ENCODE measurements at regions not wholly inside any gene's neighbourhood (a gene's known extent, or its start where the extent isn't known, plus 50 kb on each side); places are given as distances from the start of the nearest gene placed in this dataset.
"Not testable (repeated sequence)": the region's sequence is repeated elsewhere in the genome, so short reads cannot be mapped to it uniquely, and the experiment has no call there.

DNA sequence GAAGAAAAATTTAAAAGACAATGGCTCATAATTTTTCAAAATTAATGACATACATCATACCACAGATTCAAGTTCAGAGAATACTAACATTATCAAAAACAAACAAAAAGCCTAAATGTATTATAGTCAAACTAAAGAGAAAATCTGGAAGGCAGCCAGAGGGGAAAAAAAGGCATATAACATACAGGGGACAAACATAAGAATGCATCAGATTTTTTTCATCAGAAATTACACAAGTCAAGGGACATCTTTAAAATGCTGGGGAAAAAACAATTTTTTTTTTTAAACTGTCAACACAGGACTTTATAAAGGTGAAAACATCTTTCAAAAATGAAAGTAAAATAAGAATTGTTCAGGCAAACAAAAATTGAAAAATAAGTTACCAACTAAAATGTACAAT is 478.4 kb upstream of the PLXNA2 start:
- no peak overlapping the region for H3K4me3 ChIP-seq (ENCODE audit: low read length)
- no peak for TF ChIP-seq ZNF274 (IDR thresholded peaks at IDR 0.05; ENCODE audit: low read depth, low read length)

DNA sequence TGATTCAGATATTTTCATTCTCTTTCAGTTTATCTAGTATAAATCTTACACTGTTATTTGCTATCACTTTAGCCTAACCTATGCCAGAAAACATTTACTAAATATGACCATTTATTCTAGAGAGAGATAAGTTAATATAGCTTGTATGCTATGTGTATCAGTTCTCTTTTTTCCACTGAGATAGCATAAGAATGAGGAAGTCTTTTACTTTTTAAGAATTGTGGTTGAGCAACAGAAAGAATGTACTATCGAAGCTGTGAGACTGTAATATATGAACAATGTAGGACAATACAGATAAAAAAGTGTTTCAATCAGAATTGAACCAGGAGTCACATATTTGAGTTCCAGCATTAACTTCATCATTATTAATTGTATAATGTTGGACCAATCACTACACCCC is 479.9 kb upstream of the PLXNA2 start:
- no peak for TF ChIP-seq ZNF274 (IDR thresholded peaks at IDR 0.05; ENCODE audit: low read depth, low read length)

GRCh38 chr1:208728815-208729214 is 484.6 kb upstream of the PLXNA2 start:
- H3K4me3 ChIP-seq (ENCODE audit: low read length): no peak overlapping the region
- no peak for TF ChIP-seq ZNF274 (IDR thresholded peaks at IDR 0.05; ENCODE audit: low read depth, low read length)

More for the DNA sequence above, 479.9 kb upstream of the PLXNA2 start:
- no peak overlapping the region for H3K4me3 ChIP-seq (ENCODE audit: low read length)

GRCh38 chr1:208731981-208732821 is 488.0 kb upstream of the PLXNA2 start:
- no peak for TF ChIP-seq ZNF274 (IDR thresholded peaks at IDR 0.05; ENCODE audit: low read depth, low read length)
- H3K4me3 ChIP-seq (ENCODE audit: low read length): peak overlapping the region; percentile 25; the same call in 1 of the 2 replicates

DNA sequence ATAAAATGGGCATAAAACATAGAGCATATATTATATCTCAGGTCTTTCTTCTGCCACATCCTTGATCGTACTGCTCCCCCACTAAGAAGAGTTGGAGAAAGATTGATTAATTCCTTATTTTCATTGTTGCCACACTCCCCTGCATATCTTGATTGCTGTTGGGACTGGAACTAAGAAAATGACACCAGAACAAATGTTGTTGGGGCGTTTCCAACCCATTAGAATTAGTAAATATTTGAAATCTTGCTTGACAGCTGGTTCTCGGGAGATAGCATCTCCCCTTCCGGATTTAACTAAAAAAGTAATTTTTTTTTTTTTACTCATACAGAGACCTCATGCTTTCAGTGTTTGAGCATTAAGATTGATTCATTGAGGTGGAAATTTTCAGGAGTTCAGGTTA is 493.0 kb upstream of the PLXNA2 start:
- TF ChIP-seq ZNF274 (IDR thresholded peaks at IDR 0.05; ENCODE audit: low read depth, low read length): no peak

DNA sequence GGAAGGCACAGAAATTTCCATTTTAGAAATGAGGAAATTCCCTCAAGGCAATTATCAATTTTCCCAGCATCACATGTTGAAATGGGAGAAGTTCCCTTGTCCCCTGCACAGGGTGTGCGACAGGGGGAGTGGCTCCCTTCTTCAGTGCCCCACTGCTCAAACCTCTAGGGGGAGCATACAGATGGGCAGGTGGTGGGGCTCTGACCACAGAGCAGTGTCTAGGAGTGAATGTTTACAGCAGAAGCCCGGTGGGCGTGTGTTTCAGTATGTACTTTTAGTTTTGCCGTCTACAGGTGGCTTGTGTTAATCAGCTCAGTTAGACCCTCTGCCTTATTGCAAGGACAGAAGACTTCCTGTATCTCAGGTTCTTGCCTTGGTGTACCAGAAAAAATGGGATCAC is 493.7 kb upstream of the PLXNA2 start:
- no peak overlapping the region for H3K4me3 ChIP-seq (ENCODE audit: low read length)
- no peak for TF ChIP-seq ZNF274 (IDR thresholded peaks at IDR 0.05; ENCODE audit: low read depth, low read length)

More for the DNA sequence above, 493.0 kb upstream of the PLXNA2 start:
- no peak overlapping the region for H3K4me3 ChIP-seq (ENCODE audit: low read length)

DNA sequence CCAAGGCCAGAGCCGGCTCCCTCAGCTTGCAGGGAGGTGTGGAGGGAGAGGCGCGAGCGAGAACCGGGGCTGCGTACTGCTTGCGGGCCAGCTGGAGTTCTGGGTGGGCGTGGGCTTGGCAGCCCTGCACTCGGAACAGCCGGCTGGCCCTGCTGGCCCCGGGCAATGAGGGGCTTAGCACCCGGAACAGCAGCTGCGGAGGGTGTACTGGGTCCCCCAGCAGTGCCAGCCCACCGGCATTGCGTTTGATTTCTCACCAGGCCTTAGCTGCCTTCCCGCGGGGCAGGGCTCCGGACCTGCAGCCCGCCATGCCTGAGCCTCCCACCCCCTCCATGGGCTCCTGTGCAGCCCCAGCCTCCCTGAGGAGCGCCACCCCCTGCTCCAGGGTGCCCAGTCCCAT is 495.5 kb upstream of the PLXNA2 start:
- not testable (repeated sequence) for H3K4me3 ChIP-seq (ENCODE audit: low read length)

- TF ChIP-seq ZNF274 (IDR thresholded peaks at IDR 0.05; ENCODE audit: low read depth, low read length): no peak
- no peak overlapping the region for H3K4me3 ChIP-seq (ENCODE audit: low read length)
These were observed 497.1 kb upstream of the PLXNA2 start for GRCh38 chr1:208741296-208741695.

DNA sequence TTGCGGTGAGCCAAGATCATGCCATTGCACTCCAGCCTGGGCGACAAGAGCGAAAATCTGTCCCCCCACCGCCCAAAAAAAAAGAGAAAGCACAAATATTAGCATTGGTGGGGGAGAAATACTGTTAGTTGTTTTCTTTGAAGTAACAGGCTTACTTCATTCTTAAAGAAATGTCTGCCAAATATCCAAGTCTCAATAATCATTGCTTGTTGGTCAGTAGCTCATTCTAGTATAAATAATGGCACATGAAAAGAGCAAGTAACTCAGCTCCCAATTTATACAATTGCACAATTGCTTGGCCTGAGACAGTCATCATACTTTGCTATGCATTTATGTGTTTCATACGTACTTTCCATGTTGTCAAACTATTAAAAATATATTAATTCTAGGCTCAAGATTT is 499.2 kb upstream of the PLXNA2 start:
- no peak overlapping the region for H3K4me3 ChIP-seq (ENCODE audit: low read length)
- TF ChIP-seq ZNF274 (IDR thresholded peaks at IDR 0.05; ENCODE audit: low read depth, low read length): no peak

GRCh38 chr1:208747979-208748378 is 503.8 kb upstream of the PLXNA2 start:
- H3K4me3 ChIP-seq (ENCODE audit: low read length): no peak overlapping the region
- no peak for TF ChIP-seq ZNF274 (IDR thresholded peaks at IDR 0.05; ENCODE audit: low read depth, low read length)

DNA sequence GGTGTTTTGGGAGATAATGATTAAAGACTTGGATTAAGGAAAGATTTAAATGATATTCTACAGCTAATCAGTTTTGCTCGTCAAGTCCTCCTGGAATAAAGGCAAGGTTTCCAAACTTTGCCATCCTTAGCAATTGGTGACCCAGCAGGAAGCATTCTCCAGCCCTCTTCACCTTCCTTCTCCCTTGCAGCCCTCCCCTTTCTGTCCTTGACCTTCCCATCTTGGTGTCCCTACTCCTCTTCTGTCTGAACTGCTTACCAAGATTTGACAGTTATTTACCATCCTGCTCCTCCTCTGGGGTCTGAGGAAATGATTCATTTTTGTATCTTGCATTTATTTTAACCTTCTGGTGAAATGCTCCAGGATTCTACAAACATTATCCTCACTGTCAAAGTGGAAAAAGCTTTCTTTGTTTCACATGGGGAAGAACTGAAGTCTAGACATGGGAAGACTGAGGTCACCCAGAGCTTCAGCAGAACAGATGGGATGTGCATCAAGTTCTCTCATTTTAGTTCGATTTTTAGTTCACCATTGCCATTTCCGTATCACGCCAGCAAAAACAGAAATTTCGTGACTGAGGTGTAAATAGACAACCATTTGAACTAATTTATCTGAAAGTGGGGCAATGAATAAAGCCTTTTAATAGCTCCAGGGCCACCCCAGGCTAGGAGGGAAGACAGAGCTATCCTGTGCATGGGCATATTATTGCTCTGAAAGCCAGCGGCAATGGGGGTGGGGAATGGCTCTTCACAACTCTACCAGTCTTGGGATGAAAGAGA is 504.4 kb upstream of the PLXNA2 start:
- TF ChIP-seq ZNF274 (IDR thresholded peaks at IDR 0.05; ENCODE audit: low read depth, low read length): no peak
- H3K4me3 ChIP-seq (ENCODE audit: low read length): no peak overlapping the region

DNA sequence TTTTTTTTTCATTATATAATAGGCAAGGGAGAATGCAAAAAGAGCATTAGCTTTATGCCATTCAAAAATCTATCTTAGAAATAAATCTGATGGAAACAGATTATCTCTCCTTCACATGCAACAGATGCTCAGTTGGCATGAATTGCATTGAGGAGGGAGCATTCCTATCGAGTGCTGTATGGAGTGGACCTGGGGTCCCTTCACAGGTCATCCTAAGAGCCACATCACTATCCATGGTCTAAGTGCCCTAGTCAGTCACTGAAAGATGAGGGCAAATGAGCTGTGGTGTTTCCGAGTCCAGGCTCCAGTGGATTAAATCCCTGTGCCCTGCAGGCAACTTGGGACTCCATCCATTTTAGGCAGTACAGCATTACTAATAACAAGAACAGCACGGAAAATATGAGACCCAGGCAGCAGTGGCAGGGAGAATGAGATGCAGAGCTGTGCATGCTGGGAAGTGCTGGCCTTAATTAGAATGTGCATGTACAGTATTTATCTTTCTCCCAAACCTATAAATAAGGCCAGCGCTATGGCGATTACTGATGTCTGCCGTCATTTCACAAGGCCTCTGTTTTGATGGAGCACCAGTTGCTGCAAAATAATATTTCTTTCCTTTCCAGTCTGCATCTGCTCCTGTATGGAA is 512.3 kb upstream of the PLXNA2 start:
- TF ChIP-seq ZNF274 (IDR thresholded peaks at IDR 0.05; ENCODE audit: low read depth, low read length): no peak
- no peak overlapping the region for H3K4me3 ChIP-seq (ENCODE audit: low read length)

- TF ChIP-seq ZNF274 (IDR thresholded peaks at IDR 0.05; ENCODE audit: low read depth, low read length): no peak
These were observed 513.7 kb upstream of the PLXNA2 start for GRCh38 chr1:208757846-208758245.

GRCh38 chr1:208759255-208759654 is 515.1 kb upstream of the PLXNA2 start:
- TF ChIP-seq ZNF274 (IDR thresholded peaks at IDR 0.05; ENCODE audit: low read depth, low read length): no peak
- H3K4me3 ChIP-seq (ENCODE audit: low read length): no peak overlapping the region

More at GRCh38 chr1:208757846-208758245, 513.7 kb upstream of the PLXNA2 start:
- H3K4me3 ChIP-seq (ENCODE audit: low read length): no peak overlapping the region

DNA sequence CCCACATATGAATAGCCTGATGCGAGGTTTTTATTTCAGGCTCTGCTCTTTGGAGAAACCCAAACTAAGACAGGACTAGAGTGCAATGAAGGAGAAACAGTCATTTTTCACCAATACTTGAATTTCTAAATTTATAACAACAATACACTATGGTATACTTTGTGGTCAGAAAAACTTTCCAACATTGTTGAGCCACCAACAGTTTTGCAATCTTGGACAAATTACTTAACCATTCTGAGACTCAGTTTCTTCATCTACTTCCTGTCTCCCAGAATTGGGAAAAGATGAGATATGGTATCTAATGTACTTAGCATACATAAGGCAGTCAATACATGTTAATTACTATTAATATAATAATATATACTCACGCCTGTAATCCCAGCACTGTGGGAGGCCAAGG is 519.8 kb upstream of the PLXNA2 start:
- TF ChIP-seq ZNF274 (IDR thresholded peaks at IDR 0.05; ENCODE audit: low read depth, low read length): no peak
- no peak overlapping the region for H3K4me3 ChIP-seq (ENCODE audit: low read length)
